ENCODE measurements at regions not wholly inside any gene's neighbourhood (a gene's known extent, or its start where the extent isn't known, plus 50 kb on each side); places are given as distances from the start of the nearest gene placed in this dataset.

- no peak for TF ChIP-seq GATA2 (IDR thresholded peaks at IDR 0.05; ENCODE audit: low read depth, low read length)
- TF ChIP-seq GATA3 (IDR thresholded peaks at IDR 0.05; ENCODE audit: low read depth, low read length), result no peak
These were observed 121.4 kb downstream of the KCNRG start for GRCh38 chr13:50136678-50137077.

All from SH-SY5Y (cell line).